Erythroblast (primary cell): ENCODE measurements at regions not wholly inside any gene's neighbourhood (a gene's known extent, or its start where the extent isn't known, plus 50 kb on each side); places are given as distances from the start of the nearest gene placed in this dataset.

Experiments used
- GATA1 ChIP-seq: IDR thresholded peaks from 2 replicates; pipeline ENCODE4 v1.6.1; 2011; ENCODE audit warnings: low read depth, mild to moderate bottlenecking, control low read depth, low read length, moderate library complexity
- POLR2A ChIP-seq: IDR thresholded peaks from 2 replicates; pipeline ENCODE4 v1.6.1; 2011; ENCODE audit warnings: mild to moderate bottlenecking, low read length

GRCh38 chr20:57894522-57894921, 184.7 kb upstream of the PMEPA1 start:
- no peak for TF ChIP-seq POLR2A
- no peak for TF ChIP-seq GATA1
